K562 (cell line): ENCODE measurements at regions not wholly inside any gene's neighbourhood (a gene's known extent, or its start where the extent isn't known, plus 50 kb on each side); places are given as distances from the start of the nearest gene placed in this dataset.

Source experiments
- ATAC-seq: fragments of 200-7000 bp; cut with Tn5 transposase; 3 replicates; pipeline ENCODE4 v1.9.1; 2020; ENCODE audit warnings: moderate library complexity
- BruUV-seq: library from RNA; stranded (reverse); fragments of 400-500 nt; replicated peaks from 2 replicates; lab custom pipeline; 2021; lab: Mats Ljungman, UMichigan
- CTCF ChIA-PET: fragments of 300-600 bp; formaldehyde crosslinking; extraction: SDS; loops from one replicate; lab custom pipeline; 2021; ENCODE audit warnings: low intra/inter-chr PET ratio; lab: Yijun Ruan, JAX
- POLR2A ChIA-PET: fragments of 300-600, 350-650 bp; sonication (Branson Sonifier 250); formaldehyde crosslinking; extraction: SDS; loops from one replicate; lab custom pipeline; 2021; ENCODE audit warnings: antibody characterized with exemption, inconsistent platforms; lab: Yijun Ruan, JAX
- DNase-seq, 4 experiments: peaks; one replicate each; pipeline versions ENCODE4 v3.0.0 to v3.0.0-alpha.2; 2011 to 2018; ENCODE audit warnings: low spot score in 3 of 4, mixed read lengths in 3 of 4; ENCODE audit errors: extremely low read depth in 1 of 4
- FAIRE-seq: peaks from 2 replicates; lab custom pipeline; 2011; peaks lifted over from hg19 to GRCh38; lab: Jason Lieb, UNC
- H2AFZ ChIP-seq: 2 replicates; pipeline ENCODE4 v1.6.0; 2011; ENCODE audit warnings: low read depth, low read length, control low read depth, inconsistent platforms
- H3K27ac ChIP-seq: fragments of 200-600 bp; 3 replicates; pipeline ENCODE4 v1.8.0; 2011; ENCODE audit warnings: low read depth, mild to moderate bottlenecking, control low read depth, inconsistent platforms, low read length, moderate library complexity, mixed read lengths; ENCODE audit errors: extremely low read depth
- H3K27me3 ChIP-seq, 2 experiments: fragments of 300-600 bp in 1 of 2; 2 replicates in 1 of 2; 3 replicates in 1 of 2; pipeline versions ENCODE4 v1.6.0 to v1.8.0; 2011; ENCODE audit warnings: inconsistent platforms in 2 of 2, low read length in 2 of 2, mild to moderate bottlenecking in 1 of 2, mixed read lengths in 1 of 2, moderate library complexity in 1 of 2; ENCODE audit not compliant: control insufficient read depth in 2 of 2, insufficient read depth in 2 of 2
- H3K36me3 ChIP-seq: fragments of 300-600 bp; 3 replicates; pipeline ENCODE4 v1.8.0; 2011; ENCODE audit warnings: mild to moderate bottlenecking, low read length, inconsistent platforms; ENCODE audit not compliant: control insufficient read depth, insufficient read depth
- H3K4me1 ChIP-seq, 2 experiments: fragments of 200-600 bp in 1 of 2; replicated peaks in 1 of 2; 2 replicates in 1 of 2; 3 replicates in 1 of 2; pipeline versions ENCODE4 v1.5.1 to v1.8.0; 2011; ENCODE audit warnings: inconsistent platforms in 2 of 2, low read length in 2 of 2, mild to moderate bottlenecking in 1 of 2, mixed read lengths in 1 of 2, moderate library complexity in 1 of 2; ENCODE audit not compliant: control insufficient read depth in 2 of 2, insufficient read depth in 2 of 2
- H3K4me2 ChIP-seq: 2 replicates; pipeline ENCODE4 v1.6.1; 2011; ENCODE audit warnings: low read length, control low read depth, inconsistent platforms, mixed read lengths; ENCODE audit not compliant: insufficient read depth
- H3K4me3 ChIP-seq: fragments of 200-600 bp; sonication (generic), shearing (Covaris generic); 2 replicates; pipeline ENCODE4 v1.5.1; 2016; ENCODE audit warnings: control low read depth, inconsistent platforms
- H3K79me2 ChIP-seq: fragments of 200-600 bp; 3 replicates; pipeline ENCODE4 v1.8.0; 2011; ENCODE audit warnings: low read length, inconsistent platforms; ENCODE audit not compliant: control insufficient read depth, insufficient read depth
- H3K9ac ChIP-seq, 2 experiments: 2 replicates each; pipeline versions ENCODE4 v1.6.0 to v1.6.1; 2011; ENCODE audit warnings: low read depth in 2 of 2, low read length in 2 of 2, control low read depth in 1 of 2, inconsistent platforms in 1 of 2, mild to moderate bottlenecking in 1 of 2, mixed read lengths in 1 of 2; ENCODE audit not compliant: insufficient read depth in 1 of 2
- H3K9me1 ChIP-seq: one replicate; pipeline ENCODE4 v1.6.0; 2011; ENCODE audit warnings: inconsistent platforms, mild to moderate bottlenecking, low read length, moderate library complexity; ENCODE audit not compliant: control insufficient read depth, insufficient read depth
- H3K9me3 ChIP-seq: replicated peaks from 2 replicates; pipeline ENCODE4 v1.5.1; 2011; ENCODE audit warnings: low read depth, low read length, inconsistent platforms; ENCODE audit not compliant: control insufficient read depth, insufficient read depth
- H4K20me1 ChIP-seq: replicated peaks from 2 replicates; pipeline ENCODE4 v1.6.1; 2011; ENCODE audit warnings: low read length, inconsistent platforms, mixed read lengths; ENCODE audit not compliant: control insufficient read depth, insufficient read depth
- CREBBP ChIP-seq: IDR thresholded peaks from one replicate; pipeline ENCODE4 v1.6.1; 2012; ENCODE audit warnings: low read depth, mild to moderate bottlenecking, control low read depth, inconsistent platforms, low read length
- KDM2B ChIP-seq: fragments of 250-450 bp; sonication (Bioruptor Pico); IDR thresholded peaks from 2 replicates; pipeline ENCODE4 v1.8.0; 2021; ENCODE audit warnings: mild to moderate bottlenecking, moderate library complexity
- NFIC ChIP-seq: fragments of 450-650 bp; IDR thresholded peaks from 2 replicates; pipeline ENCODE4 v1.6.1; 2017; ENCODE audit warnings: mild to moderate bottlenecking, inconsistent platforms
- ZNF239 ChIP-seq: fragments of 250-450 bp; sonication (Bioruptor Pico); IDR thresholded peaks from 2 replicates; pipeline ENCODE4 v1.4.0; 2020; ENCODE audit warnings: mild to moderate bottlenecking
- ZNF668 ChIP-seq: fragments of 250-450 bp; sonication (Bioruptor Pico); IDR thresholded peaks from 2 replicates; pipeline ENCODE4 v1.8.0; 2022; ENCODE audit warnings: mild to moderate bottlenecking, inconsistent platforms
- WGBS: fragments of 100-300 bp; shearing (Covaris generic); methylation state at CpG from one replicate; pipeline ENCODE4 v1.1.6; 2016; ENCODE audit warnings: low coverage, mixed read lengths; ENCODE audit not compliant: insufficient coverage; ENCODE audit errors: missing lambda C conversion rate; 5-methylcytosine and 5-hydroxymethylcytosine counted together
- in situ Hi-C: fragments of 300-500 bp; cut with MboI; formaldehyde crosslinking; loops from 4 replicates; pipeline ENCODE4 v1.15.0; 2018; ENCODE audit warnings: inconsistent platforms, mixed read lengths
- intact Hi-C: fragments of 100-400 bp; cut with micrococcal nuclease; formaldehyde crosslinking; loops from 2 replicates; pipeline ENCODE4 v1.14.2; 2022
- TF ChIP-seq, protein P1 (sequence below): sonication (generic); formaldehyde crosslinking; IDR thresholded peaks from 2 replicates; pipeline ENCODE4 v1.8.0; 2022; ENCODE audit warnings: mild to moderate bottlenecking, low read depth, missing genetic modification reagents
- TF ChIP-seq, protein P2 (sequence below), 2 experiments: fragments of 250-450 bp in 1 of 2; fragments of 450-650 bp in 1 of 2; sonication (Bioruptor Pico) in 1 of 2; IDR thresholded peaks; 2 replicates each; pipeline versions ENCODE4 v1.6.1 to v1.8.0; 2016 to 2021; ENCODE audit warnings: mild to moderate bottlenecking in 2 of 2, moderate library complexity in 2 of 2, missing compliant biosample characterization in 1 of 2, missing genetic modification characterization in 1 of 2
- TF ChIP-seq, protein P3 (sequence below), 2 experiments: IDR thresholded peaks in 1 of 2; conservative IDR thresholded peaks in 1 of 2; 2 replicates each; pipeline ENCODE4 v1.6.1; 2016; ENCODE audit warnings: low read depth in 2 of 2, mild to moderate bottlenecking in 1 of 2, missing compliant biosample characterization in 1 of 2, missing genetic modification characterization in 1 of 2, moderate library complexity in 1 of 2

DNA sequence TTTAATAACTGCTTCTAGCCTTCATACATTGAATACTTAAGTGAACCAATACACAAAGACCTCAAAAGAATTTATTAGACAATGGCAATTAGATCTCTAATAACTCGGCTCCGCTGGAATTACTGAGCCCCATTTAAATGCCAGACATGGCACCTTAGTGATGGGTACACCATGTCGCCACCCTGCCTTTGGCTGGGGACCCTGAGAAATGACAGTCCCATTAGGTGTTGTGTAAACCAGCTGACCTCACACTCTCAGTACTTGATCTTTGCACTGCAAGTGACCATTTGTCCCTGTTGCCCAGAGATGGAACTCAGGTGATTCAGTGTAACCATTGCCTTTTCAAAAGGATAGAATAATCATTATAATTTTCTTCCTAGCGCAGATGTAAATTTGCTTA is 144.6 kb upstream of the SMARCAD1 start (continued):
- TF ChIP-seq, protein P1, sequence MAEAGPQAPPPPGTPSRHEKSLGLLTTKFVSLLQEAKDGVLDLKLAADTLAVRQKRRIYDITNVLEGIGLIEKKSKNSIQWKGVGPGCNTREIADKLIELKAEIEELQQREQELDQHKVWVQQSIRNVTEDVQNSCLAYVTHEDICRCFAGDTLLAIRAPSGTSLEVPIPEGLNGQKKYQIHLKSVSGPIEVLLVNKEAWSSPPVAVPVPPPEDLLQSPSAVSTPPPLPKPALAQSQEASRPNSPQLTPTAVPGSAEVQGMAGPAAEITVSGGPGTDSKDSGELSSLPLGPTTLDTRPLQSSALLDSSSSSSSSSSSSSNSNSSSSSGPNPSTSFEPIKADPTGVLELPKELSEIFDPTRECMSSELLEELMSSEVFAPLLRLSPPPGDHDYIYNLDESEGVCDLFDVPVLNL (CRISPR knock-in tag), result no peak
- TF ChIP-seq CREBBP (no peak), KDM2B (CRISPR knock-in tag) (no peak)

DNA sequence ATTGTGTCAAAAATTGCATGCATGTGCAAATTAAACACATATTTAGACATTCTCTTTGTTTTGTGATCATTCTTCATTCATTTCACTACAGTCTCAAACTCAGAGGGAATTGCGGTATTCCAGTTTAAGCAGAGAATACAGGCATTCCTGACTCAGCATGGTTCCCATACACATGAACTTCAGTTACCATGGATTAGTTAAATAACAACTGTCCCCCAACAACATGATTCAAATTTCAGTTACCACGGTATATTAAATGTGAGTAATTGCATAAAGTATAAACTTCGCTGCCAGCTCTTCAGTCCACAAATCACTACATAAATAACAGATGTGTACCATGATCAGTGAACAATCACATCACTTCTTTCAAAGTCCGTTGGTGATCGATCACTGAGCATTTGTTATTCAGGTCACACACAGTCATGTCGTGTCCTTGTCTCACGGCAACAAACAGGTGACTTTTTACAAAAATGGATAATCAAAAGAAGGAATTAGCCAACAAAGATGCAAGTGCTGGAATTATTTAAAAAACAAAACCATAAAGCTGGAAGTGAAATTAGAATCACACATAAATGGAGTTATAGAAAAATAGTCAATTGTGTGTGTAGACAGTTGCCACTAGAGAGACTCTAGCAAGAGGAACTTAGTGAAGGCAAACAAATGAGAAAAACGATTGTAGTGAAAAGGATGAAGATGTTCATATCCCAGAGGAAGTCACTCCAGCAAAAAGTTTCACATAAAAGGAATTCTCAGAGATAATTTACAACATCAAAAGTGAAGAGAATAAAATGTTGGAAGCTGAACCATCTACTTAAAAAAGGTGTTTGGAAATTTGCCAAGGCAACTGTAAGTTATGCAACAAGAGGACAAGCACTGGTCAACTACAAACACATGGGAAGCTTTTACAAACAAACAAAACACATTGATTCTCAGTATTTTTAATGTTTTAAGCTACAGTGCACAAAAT is 138.6 kb upstream of the SMARCAD1 start:
- BruUV-seq, result no TSS peak
- Histone ChIP-seq H3K4me3 (no peak overlapping the region), H3K9ac (no peak overlapping the region), H3K9me1 (no peaks in the 10 kb centered on the region), H2AFZ (no peak overlapping the region), H3K4me2 (no peak overlapping the region), H3K4me1 (no peaks in the 10 kb centered on the region), H4K20me1 (no peaks in the 10 kb centered on the region), H3K9me3 (no peaks in the 10 kb centered on the region), H3K27ac (no peak overlapping the region), H3K27me3 (no peaks in the 10 kb centered on the region), H3K79me2 (no peaks in the 10 kb centered on the region), H3K36me3 (no peaks in the 10 kb centered on the region)
- intact Hi-C loops, result no loop called here
- WGBS, result 16% methylated on average over 8 of the region's 8 CpGs
- in situ Hi-C loops, result no loop called here
- ATAC-seq, result no peak
- CTCF ChIA-PET, result no interaction called here
- TF ChIP-seq, protein P2, sequence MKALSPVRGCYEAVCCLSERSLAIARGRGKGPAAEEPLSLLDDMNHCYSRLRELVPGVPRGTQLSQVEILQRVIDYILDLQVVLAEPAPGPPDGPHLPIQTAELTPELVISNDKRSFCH (CRISPR knock-in tag; IDR thresholded peaks at IDR 0.05), result no peak
- TF ChIP-seq, protein P2 (tag; IDR thresholded peaks at IDR 0.05), result no peak
- TF ChIP-seq, protein P3, sequence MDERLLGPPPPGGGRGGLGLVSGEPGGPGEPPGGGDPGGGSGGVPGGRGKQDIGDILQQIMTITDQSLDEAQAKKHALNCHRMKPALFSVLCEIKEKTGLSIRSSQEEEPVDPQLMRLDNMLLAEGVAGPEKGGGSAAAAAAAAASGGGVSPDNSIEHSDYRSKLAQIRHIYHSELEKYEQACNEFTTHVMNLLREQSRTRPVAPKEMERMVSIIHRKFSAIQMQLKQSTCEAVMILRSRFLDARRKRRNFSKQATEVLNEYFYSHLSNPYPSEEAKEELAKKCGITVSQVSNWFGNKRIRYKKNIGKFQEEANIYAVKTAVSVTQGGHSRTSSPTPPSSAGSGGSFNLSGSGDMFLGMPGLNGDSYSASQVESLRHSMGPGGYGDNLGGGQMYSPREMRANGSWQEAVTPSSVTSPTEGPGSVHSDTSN (CRISPR knock-in tag; IDR thresholded peaks at IDR 0.05; ENCODE audit: low read depth), result no peak
- TF ChIP-seq, protein P3 (tag; conservative IDR thresholded peaks at IDR 0.05; ENCODE audit: low read depth), result no peak
- TF ChIP-seq ZNF668, result no peak
- TF ChIP-seq NFIC, result peak; percentile 60
- no peak for TF ChIP-seq ZNF239 (CRISPR knock-in tag)
- POLR2A ChIA-PET, result no interaction called here
- FAIRE-seq, result no peak
- DNase-seq, result no peak
